ENCODE measurements at regions not wholly inside any gene's neighbourhood (a gene's known extent, or its start where the extent isn't known, plus 50 kb on each side); places are given as distances from the start of the nearest gene placed in this dataset.

GRCh38 chr18:77959248-77959647 lies 709.6 kb downstream of the GALR1 start:
- TF ChIP-seq CTCF (IDR thresholded peaks at IDR 0.05) (no peak), POLR2A (IDR thresholded peaks at IDR 0.05) (no peak)
